Small intestine (tissue), 7 donors: ENCODE measurements at regions not wholly inside any gene's neighbourhood (a gene's known extent, or its start where the extent isn't known, plus 50 kb on each side); places are given as distances from the start of the nearest gene placed in this dataset.
"Not testable (repeated sequence)": the region's sequence is repeated elsewhere in the genome, so short reads cannot be mapped to it uniquely, and the experiment has no call there.

ENCODE experiments used
- DNase-seq, 2 donors: peaks; one replicate each; pipeline versions ENCODE4 v3.0.0 to v3.0.0-alpha.2; 2013
- FAIRE-seq: peaks from 2 replicates; lab custom pipeline; 2012; peaks lifted over from hg19 to GRCh38; lab: Jason Lieb, UNC
- H3K27ac ChIP-seq, 3 donors: one replicate each; pipeline ENCODE4 v1.5.1; 2013; ENCODE audit warnings: low read length in 2 of 3, mild to moderate bottlenecking in 2 of 3, control low read depth in 1 of 3, inconsistent platforms in 1 of 3, low read depth in 1 of 3, moderate library complexity in 1 of 3
- H3K27me3 ChIP-seq, 3 donors: one replicate each; pipeline ENCODE4 v1.6.1; 2013; ENCODE audit warnings: low read length in 3 of 3, inconsistent platforms in 1 of 3; ENCODE audit not compliant: control insufficient read depth in 3 of 3, insufficient read depth in 3 of 3
- H3K36me3 ChIP-seq, 3 donors: one replicate each; pipeline ENCODE4 v1.6.1; 2013; ENCODE audit warnings: low read length in 3 of 3, inconsistent platforms in 1 of 3, low read depth in 1 of 3, mild to moderate bottlenecking in 1 of 3, moderate library complexity in 1 of 3; ENCODE audit not compliant: control insufficient read depth in 3 of 3, insufficient read depth in 2 of 3
- H3K4me1 ChIP-seq, 3 donors: one replicate each; pipeline ENCODE4 v1.6.1; 2013; ENCODE audit warnings: low read length in 2 of 3, inconsistent platforms in 1 of 3, low read depth in 1 of 3, mild to moderate bottlenecking in 1 of 3, moderate library complexity in 1 of 3; ENCODE audit not compliant: control insufficient read depth in 3 of 3, insufficient read depth in 2 of 3
- H3K4me3 ChIP-seq, 3 donors: one replicate each; pipeline ENCODE4 v1.5.1; 2013; ENCODE audit warnings: low read length in 3 of 3, control low read depth in 1 of 3, inconsistent platforms in 1 of 3, low read depth in 1 of 3, mild to moderate bottlenecking in 1 of 3, moderate library complexity in 1 of 3
- H3K9me3 ChIP-seq, 2 donors: one replicate each; pipeline ENCODE4 v1.6.1; 2013; ENCODE audit warnings: low read depth in 1 of 2, low read length in 1 of 2; ENCODE audit not compliant: control insufficient read depth in 2 of 2, insufficient read depth in 1 of 2
- WGBS, 3 donors: extraction: QIAGEN DNeasy Blood & Tissue Kit; methylation state at CpG; one replicate each; pipeline ENCODE4 v1.1.7; 2013; 5-methylcytosine and 5-hydroxymethylcytosine counted together
- donor health status: healthy with polysubstance abuse.
- donor health status: control.
- donor health status: control.
- donor health status: Bipolar disorder and iron deficiency.
- donor health status: healthy.

- Histone ChIP-seq H3K4me1 (no peaks in the 10 kb centered on the region), H3K27me3 (no peaks in the 10 kb centered on the region), H3K9me3 (peaks cover 0 to 2% of the 10 kb centered on the region in 2 donors), H3K27ac (no peak overlapping the region), H3K4me3 (no peak overlapping the region), H3K36me3 (no peaks in the 10 kb centered on the region)
- 97 to 100% (median 100%) methylated on average over 1 of the region's 1 CpG for WGBS, 3 donors
- FAIRE-seq (no peak), DNase-seq (no peak)
Measured at GRCh38 chr22:17302616-17303015, 66.6 kb upstream of the CECR2 start.

DNA sequence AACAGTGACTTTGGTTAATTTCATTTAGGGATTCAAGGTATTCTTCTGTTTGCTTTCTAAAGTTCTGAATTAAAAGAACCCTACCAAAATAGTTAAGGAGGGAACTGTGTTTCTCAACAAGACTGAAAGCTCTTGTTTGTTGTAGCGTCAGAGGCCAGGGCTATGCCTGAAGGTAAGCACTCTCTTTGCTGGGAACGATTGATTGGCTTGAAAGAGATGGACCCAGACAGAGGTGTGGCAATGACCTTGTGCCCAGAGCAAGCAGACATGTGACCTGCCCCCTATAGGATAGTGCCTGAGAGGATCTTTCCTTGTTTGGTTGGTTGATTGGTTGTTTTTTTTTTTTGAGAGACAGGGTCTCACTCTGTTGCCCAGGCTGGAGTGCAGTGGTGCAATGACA is 68.3 kb upstream of the CECR2 start:
- FAIRE-seq = no peak

GRCh38 chr22:17298805-17299502 is 70.3 kb upstream of the CECR2 start:
- H3K27ac ChIP-seq, H3K36me3 ChIP-seq, H3K4me3 ChIP-seq, H3K9me3 ChIP-seq, H3K4me1 ChIP-seq, H3K27me3 ChIP-seq, DNase-seq, FAIRE-seq: not testable (repeated sequence)
- 71 to 81% (median 75%) methylated on average over 7 of the region's 7 CpGs for WGBS, 3 donors

More for the DNA sequence above, 68.3 kb upstream of the CECR2 start:
- H3K27ac ChIP-seq = no peak overlapping the region
- no peak for DNase-seq
- no peaks in the 10 kb centered on the region for H3K27me3 ChIP-seq
- WGBS, 3 donors = 29 to 68% (median 58%) methylated on average over 2 of the region's 2 CpGs
- H3K4me1 ChIP-seq = no peaks in the 10 kb centered on the region
- H3K9me3 ChIP-seq = peaks cover 0 to 2% of the 10 kb centered on the region in 2 donors
- no peaks in the 10 kb centered on the region for H3K36me3 ChIP-seq
- no peak overlapping the region for H3K4me3 ChIP-seq

GRCh38 chr22:17285656-17286055 is 66.4 kb upstream of the ADA2 start:
- FAIRE-seq = no peak
- Histone ChIP-seq H3K27ac (no peak overlapping the region), H3K27me3 (peaks cover 0 to 6% (median 3%) of the 10 kb centered on the region in 3 donors), H3K4me3 (no peak overlapping the region), H3K4me1 (peaks cover 0 to 2% (median 0%) of the 10 kb centered on the region in 3 donors), H3K9me3 (no peaks in the 10 kb centered on the region), H3K36me3 (no peaks in the 10 kb centered on the region)
- 67 to 73% (median 69%) methylated on average over 3 of the region's 3 CpGs for WGBS, 3 donors
- DNase-seq = no peak

DNA sequence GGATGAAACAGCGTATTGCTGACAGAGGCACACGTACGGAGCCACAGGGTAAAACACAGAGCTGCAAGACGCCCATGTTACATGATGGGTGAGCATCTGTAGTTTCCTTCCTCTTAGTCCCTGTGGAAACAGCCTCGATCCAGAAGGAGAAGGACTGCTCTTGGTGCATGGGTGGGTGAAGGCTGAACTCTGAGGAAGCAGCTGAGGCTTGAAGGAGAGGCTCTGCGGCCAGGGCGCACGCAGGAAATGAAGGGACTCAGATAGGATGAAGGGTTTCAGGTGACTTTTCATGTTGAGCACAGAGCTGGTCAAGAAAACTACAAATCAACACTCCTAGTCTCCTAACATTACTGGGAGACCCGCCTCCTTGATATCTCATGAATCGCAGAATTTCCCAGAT is 65.7 kb upstream of the ADA2 start:
- H3K27me3 ChIP-seq = peaks cover 0 to 6% (median 3%) of the 10 kb centered on the region in 3 donors
- no peaks in the 10 kb centered on the region for H3K36me3 ChIP-seq
- no peak overlapping the region for H3K4me3 ChIP-seq
- H3K9me3 ChIP-seq = no peaks in the 10 kb centered on the region
- H3K27ac ChIP-seq = no peak overlapping the region
- DNase-seq (no peak), FAIRE-seq (no peak)
- peaks cover 0 to 8% (median 0%) of the 10 kb centered on the region in 3 donors for H3K4me1 ChIP-seq
- WGBS, 3 donors = 65 to 73% (median 69%) methylated on average over 10 of the region's 10 CpGs

GRCh38 chr22:17284466-17284865 is 65.2 kb upstream of the ADA2 start:
- Histone ChIP-seq H3K9me3 (no peaks in the 10 kb centered on the region), H3K27me3 (peaks cover 0 to 6% (median 3%) of the 10 kb centered on the region in 3 donors), H3K4me1 (peaks cover 0 to 8% (median 0%) of the 10 kb centered on the region in 3 donors), H3K4me3 (no peak overlapping the region), H3K27ac (no peak overlapping the region), H3K36me3 (no peaks in the 10 kb centered on the region)
- 60 to 68% (median 61%) methylated on average over 2 of the region's 2 CpGs for WGBS, 3 donors
- DNase-seq (peak in 1 of 2 donors; percentile 67), FAIRE-seq (no peak)

DNA sequence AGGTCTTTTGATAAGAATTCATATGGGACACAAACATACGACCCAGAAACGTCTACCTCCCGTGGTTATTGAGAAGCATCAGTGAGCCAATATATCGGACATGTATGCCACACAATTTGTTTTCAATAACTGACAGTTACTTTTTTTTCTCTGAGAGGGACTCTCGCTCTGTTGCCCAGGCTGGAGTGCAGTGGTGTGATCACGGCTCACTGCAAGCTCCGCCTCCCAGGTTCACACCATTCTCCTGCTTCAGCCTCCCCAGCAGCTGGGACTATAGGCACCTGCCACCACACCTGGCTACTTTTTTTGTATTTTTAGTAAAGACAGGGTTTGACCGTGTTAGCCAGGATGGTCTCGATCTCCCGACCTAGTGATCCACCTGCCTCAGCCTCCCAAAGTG is 64.6 kb upstream of the ADA2 start:
- FAIRE-seq, DNase-seq, H3K9me3 ChIP-seq, H3K4me3 ChIP-seq, H3K36me3 ChIP-seq, H3K27ac ChIP-seq, H3K27me3 ChIP-seq, H3K4me1 ChIP-seq: not testable (repeated sequence)
- WGBS, 3 donors = 87 to 88% (median 88%) methylated on average over 10 of the region's 10 CpGs

DNA sequence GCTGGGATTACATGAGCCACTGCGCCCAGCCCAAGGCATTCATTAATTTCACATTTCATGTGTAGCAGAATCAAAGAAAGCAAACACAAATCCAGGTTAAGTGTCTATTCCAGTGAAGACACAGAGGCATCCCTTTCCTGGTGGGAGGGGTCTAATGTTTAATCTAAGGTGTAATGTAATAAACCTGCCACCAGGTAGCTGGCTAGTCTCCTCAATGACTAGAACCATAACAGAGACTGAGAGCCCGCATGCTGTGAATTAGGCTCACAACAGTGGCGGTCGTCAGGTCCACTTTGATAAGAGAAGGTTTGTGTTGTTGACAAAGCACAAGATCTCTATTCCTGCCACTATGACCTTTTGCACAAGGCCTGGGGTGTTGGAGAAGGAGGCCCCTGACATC is 64.2 kb upstream of the ADA2 start:
- 84 to 90% (median 88%) methylated on average over 4 of the region's 4 CpGs for WGBS, 3 donors
- H3K27ac ChIP-seq = no peak overlapping the region
- H3K4me1 ChIP-seq = peaks cover 0 to 8% (median 0%) of the 10 kb centered on the region in 3 donors
- no peaks in the 10 kb centered on the region for H3K36me3 ChIP-seq
- H3K4me3 ChIP-seq = no peak overlapping the region
- peaks cover 0 to 6% (median 3%) of the 10 kb centered on the region in 3 donors for H3K27me3 ChIP-seq
- no peaks in the 10 kb centered on the region for H3K9me3 ChIP-seq
- no peak for FAIRE-seq
- no peak for DNase-seq
